HepG2 (cell line): ENCODE measurements at regions not wholly inside any gene's neighbourhood (a gene's known extent, or its start where the extent isn't known, plus 50 kb on each side); places are given as distances from the start of the nearest gene placed in this dataset.

ENCODE experiments used
- BRCA1 ChIP-seq: sonication (generic); formaldehyde crosslinking; IDR thresholded peaks from 2 replicates; pipeline ENCODE4 v1.4.0; 2020; ENCODE audit warnings: missing genetic modification reagents
- FIP1L1 ChIP-seq: fragments of 200-400 bp; formaldehyde crosslinking; IDR thresholded peaks from 2 replicates; pipeline ENCODE4 v1.6.1; 2018; ENCODE audit warnings: low read depth, mild to moderate bottlenecking, low read length, moderate library complexity, borderline replicate concordance; ENCODE audit not compliant: insufficient read depth
- HNF1B ChIP-seq: sonication (generic); formaldehyde crosslinking; IDR thresholded peaks from 2 replicates; pipeline ENCODE4 v1.5.1; 2020; ENCODE audit warnings: mild to moderate bottlenecking, moderate library complexity, missing genetic modification reagents
- JUN ChIP-seq: sonication (generic); formaldehyde crosslinking; IDR thresholded peaks from 2 replicates; pipeline ENCODE4 v1.4.0; 2020; ENCODE audit warnings: mild to moderate bottlenecking, missing genetic modification reagents
- NRL ChIP-seq: sonication (generic); formaldehyde crosslinking; IDR thresholded peaks from 2 replicates; pipeline ENCODE4 v1.5.0; 2020; ENCODE audit warnings: missing genetic modification reagents, mild to moderate bottlenecking, moderate library complexity, borderline replicate concordance
- STAT6 ChIP-seq: sonication (generic); formaldehyde crosslinking; IDR thresholded peaks from 2 replicates; pipeline ENCODE4 v1.4.0; 2020; ENCODE audit warnings: missing genetic modification reagents, mild to moderate bottlenecking, borderline replicate concordance
- TEAD3 ChIP-seq: optimal IDR thresholded peaks from 2 replicates; pipeline ENCODE3; 2016; ENCODE audit warnings: borderline replicate concordance
- TFAP4 ChIP-seq: sonication (generic); IDR thresholded peaks from 2 replicates; pipeline ENCODE4 v1.6.1; 2016; ENCODE audit warnings: low read depth, borderline replicate concordance
- YEATS2 ChIP-seq: sonication (generic); formaldehyde crosslinking; IDR thresholded peaks from 2 replicates; pipeline ENCODE4 v1.4.0; 2020; ENCODE audit warnings: missing genetic modification reagents, borderline replicate concordance
- ZBTB43 ChIP-seq: sonication (generic); formaldehyde crosslinking; conservative IDR thresholded peaks from 2 replicates; pipeline ENCODE4 v1.4.0; 2020; ENCODE audit warnings: missing genetic modification reagents
- ZBTB7A ChIP-seq: sonication (generic); formaldehyde crosslinking; IDR thresholded peaks from 2 replicates; pipeline ENCODE4 v1.8.0; 2022; ENCODE audit warnings: mild to moderate bottlenecking, missing genetic modification reagents
- ZEB1 ChIP-seq: IDR thresholded peaks from 2 replicates; pipeline ENCODE4 v1.6.1; 2012; ENCODE audit warnings: mild to moderate bottlenecking, low read depth, inconsistent platforms; ENCODE audit not compliant: insufficient replicate concordance
- ZNF24 ChIP-seq: fragments of 450-650 bp; IDR thresholded peaks from 2 replicates; pipeline ENCODE4 v1.6.1; 2017; ENCODE audit warnings: antibody characterized with exemption, mild to moderate bottlenecking
- ZNF263 ChIP-seq: sonication (generic); formaldehyde crosslinking; IDR thresholded peaks from 2 replicates; pipeline ENCODE4 v1.4.0; 2020; ENCODE audit warnings: missing genetic modification reagents
- ZNF770 ChIP-seq: sonication (generic); formaldehyde crosslinking; IDR thresholded peaks from 2 replicates; pipeline ENCODE4 v1.5.0; 2020; ENCODE audit warnings: mild to moderate bottlenecking, missing genetic modification reagents

- 0 out of 2 replicates have a peak, but pooled peaks have one; percentile 54 for TF ChIP-seq JUN (CRISPR knock-in tag)
- TF ChIP-seq TFAP4, result peak; percentile 89
- peak; percentile 74; the same call in 1 of the 2 replicates for TF ChIP-seq BRCA1
- no peak for TF ChIP-seq NRL (CRISPR knock-in tag)
- peak; percentile 66; the same call in 1 of the 2 replicates for TF ChIP-seq YEATS2 (CRISPR knock-in tag)
- 0 out of 2 replicates have a peak, but pooled peaks have one; percentile 83 for TF ChIP-seq STAT6 (CRISPR knock-in tag)
- TF ChIP-seq ZNF263, result no peak
- no peak; the same call in 1 of the 2 replicates for TF ChIP-seq FIP1L1
- TF ChIP-seq ZNF24, result peak; percentile 25; the same call in 1 of the 2 replicates
- peak; percentile 7 for TF ChIP-seq TEAD3 (CRISPR knock-in tag)
- TF ChIP-seq ZBTB7A, result peak; percentile 74
- peak; percentile 41 for TF ChIP-seq ZEB1
- peak; percentile 65 for TF ChIP-seq ZNF770
- peak; percentile 60; the same call in 1 of the 2 replicates for TF ChIP-seq HNF1B (CRISPR knock-in tag)
- TF ChIP-seq ZBTB43 (CRISPR knock-in tag), result peak; percentile 58; the same call in 1 of the 2 replicates
These were observed 70.2 kb downstream of the HFE start (continued) for GRCh38 chr6:26157251-26158075.
